GM18502 (cell line): ENCODE measurements at regions not wholly inside any gene's neighbourhood (a gene's known extent, or its start where the extent isn't known, plus 50 kb on each side); places are given as distances from the start of the nearest gene placed in this dataset.

Source experiments
- ATAC-seq: cut with Tn5 transposase; IDR thresholded peaks from one replicate; pipeline ENCODE4 v1.9.1; 2021; ENCODE audit warnings: mild to moderate bottlenecking; ENCODE audit not compliant: unreplicated experiment, poor library complexity

DNA sequence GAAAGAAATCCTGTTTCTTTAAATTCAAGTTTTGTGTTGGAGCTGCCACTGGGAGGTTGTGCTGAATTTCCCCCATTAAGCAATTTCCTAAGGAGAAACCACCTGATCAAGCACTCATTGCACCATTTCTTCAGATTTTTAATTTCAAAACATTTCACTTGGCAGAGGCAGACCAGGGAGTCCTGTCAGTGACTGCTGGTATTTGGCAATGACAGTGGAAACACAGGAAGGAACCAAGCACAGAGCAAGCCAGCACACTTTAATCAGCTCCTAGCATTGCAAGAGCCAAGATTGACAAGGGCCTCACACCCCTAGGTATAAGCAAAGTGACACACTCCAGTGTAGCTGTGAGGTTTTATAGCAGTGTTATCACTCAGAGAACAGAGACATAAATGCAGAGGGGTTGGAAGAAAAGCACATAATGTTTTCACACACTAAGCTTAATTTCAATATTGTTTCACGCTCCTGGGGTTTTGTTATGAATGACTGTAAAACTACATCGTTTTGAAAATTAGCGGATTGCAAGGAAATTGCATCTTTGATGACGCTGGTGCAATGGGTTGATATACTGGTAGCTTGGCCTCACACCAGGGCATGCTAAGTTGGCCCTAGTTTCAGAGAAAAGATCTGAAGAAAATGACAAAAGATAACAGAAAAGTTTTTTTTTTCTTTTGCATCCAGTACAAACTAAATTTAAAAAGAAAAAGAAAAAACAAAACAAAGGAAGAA is 768.4 kb downstream of the TFAP2A start:
- no peak for ATAC-seq

GRCh38 chr6:9638861-9639260 is 776.0 kb downstream of the TFAP2A start:
- ATAC-seq: no peak

DNA sequence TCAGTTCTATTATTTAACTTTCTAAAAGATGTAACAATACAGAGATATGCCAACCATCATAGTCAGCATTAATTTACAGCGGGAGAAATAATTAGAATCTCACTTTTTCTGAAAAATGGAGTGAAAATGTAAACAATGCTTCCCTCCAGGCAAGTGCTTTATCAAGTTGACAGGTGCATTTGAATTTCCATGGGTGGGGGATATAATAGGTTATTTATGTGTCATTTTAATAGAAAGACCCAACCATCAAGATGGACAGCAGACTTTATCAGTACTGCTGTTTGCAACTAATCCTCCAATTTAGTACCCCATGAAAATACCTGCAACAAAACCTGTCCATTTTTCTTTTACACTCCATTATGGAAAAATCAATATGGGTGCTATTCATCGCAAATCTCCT is 780.1 kb downstream of the TFAP2A start:
- no peak for ATAC-seq

DNA sequence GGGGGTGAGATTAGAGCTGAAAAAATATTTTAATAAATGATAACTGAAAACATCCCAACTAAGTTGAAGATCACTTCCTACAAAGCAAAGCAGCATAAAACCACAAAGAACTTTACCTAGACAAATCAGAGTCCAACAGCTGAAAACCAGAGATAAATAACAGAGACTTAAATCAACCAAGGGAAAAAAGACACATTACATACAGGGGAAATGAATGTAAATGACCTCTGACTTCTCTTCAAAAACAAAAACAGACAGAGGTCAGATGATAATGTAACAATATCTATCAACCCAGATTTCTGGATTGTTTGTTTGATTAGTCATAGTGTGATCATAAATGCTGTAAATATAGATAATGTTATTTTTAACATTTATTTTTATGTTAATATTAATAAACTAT is 782.8 kb downstream of the TFAP2A start:
- no peak for ATAC-seq

GRCh38 chr6:9628819-9629218 is 786.1 kb downstream of the TFAP2A start:
- ATAC-seq: no peak

DNA sequence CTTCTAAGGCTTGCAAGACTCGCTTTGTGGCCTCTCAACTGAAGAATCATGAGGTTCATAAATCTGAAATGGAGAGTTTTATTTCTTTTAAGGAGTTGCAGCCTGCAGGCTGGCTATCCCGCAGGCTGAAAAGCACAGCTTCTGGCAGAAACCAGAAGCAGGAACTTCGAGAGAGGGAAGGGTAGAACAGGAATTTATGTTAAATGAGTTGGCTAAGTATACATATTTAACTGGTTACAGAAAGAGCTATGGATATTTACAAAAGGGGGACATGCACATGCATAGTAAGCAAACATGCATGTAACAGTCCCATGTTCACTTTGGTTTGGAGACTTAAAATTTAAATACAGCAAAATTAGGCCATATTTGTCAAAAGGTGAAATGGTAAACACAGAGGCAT is 787.0 kb downstream of the TFAP2A start:
- ATAC-seq: no peak

- no peak for ATAC-seq
These were observed 790.9 kb downstream of the TFAP2A start for GRCh38 chr6:9623985-9624384.

DNA sequence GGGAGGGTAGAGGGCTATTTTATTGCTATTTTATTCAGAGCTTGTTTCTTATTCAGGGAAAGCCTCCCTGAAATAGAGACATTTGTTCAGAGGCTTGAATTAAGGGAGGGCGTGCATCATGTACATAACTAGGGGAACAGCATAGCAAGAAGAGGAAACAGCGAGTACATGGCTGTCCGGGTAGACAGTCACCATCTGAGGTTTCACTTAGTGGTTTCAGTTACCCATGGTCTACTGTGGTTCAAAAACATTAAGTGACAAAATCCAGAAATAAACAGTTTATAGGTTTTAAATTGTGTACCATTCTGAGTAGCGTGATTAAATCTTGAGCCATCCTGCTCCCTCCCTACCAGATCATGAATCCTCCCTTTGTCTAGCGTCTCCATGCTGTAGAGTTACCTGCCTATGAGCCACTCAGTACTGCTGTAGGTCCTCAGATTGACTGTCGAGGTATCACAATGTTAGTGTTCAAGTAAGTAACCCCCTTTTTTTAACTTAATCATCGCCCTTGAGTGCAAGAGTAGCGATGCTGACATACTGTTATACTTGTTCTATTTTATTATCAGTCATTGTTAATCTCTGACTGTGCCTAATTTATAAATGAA is 791.5 kb downstream of the TFAP2A start:
- ATAC-seq: no peak

- ATAC-seq: no peak
These were observed 793.6 kb downstream of the TFAP2A start for GRCh38 chr6:9621276-9621675.

DNA sequence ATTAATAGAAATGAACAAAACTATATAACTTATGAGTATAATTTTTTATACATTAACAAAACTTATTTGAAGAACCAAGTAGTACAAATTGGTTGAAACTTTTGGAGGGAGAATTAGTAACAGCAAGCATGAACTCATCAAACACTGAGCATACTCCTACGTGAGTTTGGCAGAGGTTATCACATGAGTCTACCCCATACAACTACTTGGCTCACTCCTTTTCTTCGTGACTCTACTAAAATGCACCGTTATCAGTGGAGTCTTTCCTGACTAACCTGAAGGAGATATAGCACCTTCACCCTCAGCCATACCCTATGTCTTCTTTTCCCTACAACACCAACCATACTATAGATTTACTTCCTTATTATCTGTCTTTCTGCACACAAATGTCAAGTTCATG is 794.2 kb downstream of the TFAP2A start:
- ATAC-seq: no peak

GRCh38 chr6:9620263-9620662 is 794.6 kb downstream of the TFAP2A start:
- no peak for ATAC-seq

DNA sequence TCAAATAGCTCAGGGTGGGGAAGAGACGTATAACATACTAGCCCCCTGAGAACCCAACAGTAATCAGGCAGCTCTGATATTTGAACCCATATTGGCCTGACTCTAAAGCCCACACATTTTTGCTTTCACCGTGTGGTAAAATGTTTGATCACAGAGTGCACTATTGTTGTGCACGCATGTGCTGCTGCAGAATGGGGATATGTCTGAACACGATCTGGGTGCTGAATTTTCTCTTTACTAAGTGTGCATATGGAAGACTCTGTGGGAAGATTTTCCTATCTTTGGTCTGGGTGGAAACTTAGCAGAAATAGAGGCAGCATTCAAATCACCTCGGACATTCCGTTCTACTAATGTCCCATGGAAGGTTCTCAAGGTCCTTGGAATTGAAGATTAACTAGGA is 800.1 kb downstream of the TFAP2A start:
- no peak for ATAC-seq

DNA sequence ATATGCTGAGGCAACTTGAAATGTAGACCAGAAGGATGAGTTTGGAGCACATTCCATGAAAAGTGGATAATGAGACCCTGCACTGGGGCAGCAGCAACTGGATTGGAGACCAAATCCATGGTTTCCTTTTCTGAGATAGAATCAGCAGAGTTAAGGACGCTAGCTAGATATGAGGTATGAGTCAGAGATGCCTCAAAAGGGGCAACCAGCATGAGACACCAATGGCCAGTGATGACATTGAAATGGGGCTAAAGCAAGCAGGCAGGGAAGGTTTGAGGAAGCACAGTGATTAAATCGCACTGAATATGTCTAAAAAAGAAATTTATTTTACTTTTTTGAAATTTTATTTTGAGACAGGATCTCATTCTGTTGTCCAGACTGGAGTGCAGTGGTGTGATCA is 802.4 kb downstream of the TFAP2A start:
- no peak for ATAC-seq

GRCh38 chr6:9610620-9611415 is 804.1 kb downstream of the TFAP2A start:
- no peak for ATAC-seq

DNA sequence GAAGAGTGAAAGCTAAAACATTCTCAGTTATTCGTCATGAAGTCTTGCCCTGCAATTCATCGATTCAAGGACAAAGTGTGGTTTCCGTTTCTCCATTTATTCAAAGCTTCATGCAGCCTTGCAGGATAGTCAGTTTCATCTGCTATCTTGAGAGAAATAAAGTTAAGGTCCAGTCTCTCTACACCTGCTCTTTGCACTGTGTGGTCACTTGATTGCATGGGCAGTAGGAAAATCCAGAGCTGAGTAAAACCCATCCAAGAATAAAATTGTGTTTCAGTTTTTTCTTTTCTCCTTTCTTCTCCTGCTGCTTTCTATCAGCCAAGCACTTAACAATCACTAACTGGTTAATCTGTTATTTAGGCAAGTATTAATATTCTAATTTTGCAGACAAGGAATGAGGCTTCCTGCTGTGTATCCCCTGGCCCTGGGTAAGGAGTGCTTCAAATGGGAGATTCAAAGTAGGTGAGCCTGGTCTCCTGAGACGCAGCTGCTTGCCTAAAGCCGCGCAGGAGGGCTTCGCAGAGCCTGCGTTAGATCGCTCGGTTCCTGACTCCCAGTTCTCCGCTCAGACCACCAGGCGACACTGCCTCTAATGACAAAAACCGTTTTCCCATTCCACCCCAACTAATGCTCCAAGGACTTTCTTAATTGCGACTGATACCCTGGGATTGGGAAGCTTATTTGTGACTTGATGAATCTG is 808.3 kb downstream of the TFAP2A start:
- ATAC-seq: no peak

DNA sequence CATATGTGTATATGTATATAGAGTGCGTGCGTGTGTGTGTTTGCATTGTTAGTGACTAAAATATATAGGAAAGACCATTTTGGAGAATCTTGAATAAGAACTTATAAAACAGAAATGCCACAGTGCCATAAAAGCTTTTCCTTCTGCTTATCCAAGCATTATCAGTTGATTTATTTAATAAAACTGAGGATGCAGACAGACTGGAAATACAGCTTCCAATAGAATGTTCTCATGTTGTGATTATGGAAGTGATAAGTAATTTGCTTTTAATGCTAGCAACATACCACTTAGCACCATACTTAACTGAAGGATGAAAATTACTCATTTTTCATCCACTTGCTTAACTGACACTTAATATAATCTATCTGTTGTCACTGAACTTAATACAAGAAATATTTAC is 820.1 kb downstream of the TFAP2A start:
- no peak for ATAC-seq

DNA sequence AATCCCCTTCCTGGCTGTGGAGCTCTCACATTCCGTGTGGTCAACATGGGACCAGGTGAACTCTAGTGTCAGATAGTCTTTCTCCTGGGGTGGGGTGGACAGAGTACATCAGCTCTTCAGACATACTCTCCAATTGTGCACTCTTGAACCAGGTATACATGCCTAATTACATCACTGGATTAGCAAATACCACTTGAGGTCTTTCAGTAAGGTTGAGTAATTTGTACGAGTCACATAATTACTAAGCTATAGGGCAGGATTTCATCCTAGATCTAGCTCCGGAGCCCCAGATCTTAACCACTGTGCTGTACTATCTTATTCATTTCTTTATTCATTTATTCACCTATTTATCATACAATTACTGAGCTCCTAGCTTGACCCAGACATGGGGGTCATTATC is 821.3 kb downstream of the TFAP2A start:
- no peak for ATAC-seq

DNA sequence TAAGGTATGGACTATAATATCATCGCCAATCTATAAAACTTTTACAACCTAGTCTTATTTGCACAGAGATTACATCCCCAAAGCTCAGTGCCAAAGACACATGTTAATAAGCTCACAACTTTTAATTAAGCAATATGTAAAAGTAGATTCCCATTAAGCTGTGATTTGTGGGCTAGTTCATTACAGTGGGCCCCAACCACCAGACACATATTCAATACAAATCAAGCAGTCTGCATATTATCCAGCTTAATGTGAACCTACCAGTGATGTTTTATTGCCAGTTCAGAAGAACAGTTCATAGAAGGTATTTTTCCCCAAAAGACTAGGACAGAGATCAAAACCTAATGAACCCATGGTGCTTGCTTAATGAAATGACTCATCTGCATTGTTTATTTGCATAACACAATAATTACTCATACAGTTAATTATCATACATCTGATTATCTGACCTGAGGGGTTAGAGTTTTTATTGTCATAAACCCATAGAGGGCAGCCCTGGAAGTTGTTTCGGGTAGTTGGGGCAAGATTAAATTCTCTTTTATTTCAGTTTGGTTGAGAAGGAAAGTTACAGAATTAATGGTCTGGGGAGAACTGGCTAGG is 831.0 kb downstream of the TFAP2A start:
- ATAC-seq: no peak

GRCh38 chr6:9581155-9581554 is 833.7 kb downstream of the TFAP2A start:
- ATAC-seq: no peak

DNA sequence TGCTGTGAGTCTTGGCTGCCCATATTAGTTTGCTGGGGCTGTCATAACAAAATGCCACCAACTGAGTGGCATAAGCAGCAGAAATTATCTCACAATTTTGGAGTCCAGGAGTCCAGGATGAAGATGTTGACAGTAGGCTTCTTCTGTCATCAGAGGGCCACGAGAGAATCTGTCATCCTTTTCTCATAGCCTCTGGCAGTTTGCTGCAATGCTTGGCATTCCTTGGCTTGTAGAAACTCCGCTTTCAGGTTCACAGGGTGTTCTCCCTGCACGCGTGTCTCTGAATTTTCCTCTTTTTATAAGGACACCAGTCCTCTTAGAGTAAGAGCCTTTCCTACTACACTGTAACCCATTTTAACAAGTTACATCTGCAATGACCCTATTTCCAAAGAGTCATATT is 838.4 kb downstream of the TFAP2A start:
- ATAC-seq: no peak

DNA sequence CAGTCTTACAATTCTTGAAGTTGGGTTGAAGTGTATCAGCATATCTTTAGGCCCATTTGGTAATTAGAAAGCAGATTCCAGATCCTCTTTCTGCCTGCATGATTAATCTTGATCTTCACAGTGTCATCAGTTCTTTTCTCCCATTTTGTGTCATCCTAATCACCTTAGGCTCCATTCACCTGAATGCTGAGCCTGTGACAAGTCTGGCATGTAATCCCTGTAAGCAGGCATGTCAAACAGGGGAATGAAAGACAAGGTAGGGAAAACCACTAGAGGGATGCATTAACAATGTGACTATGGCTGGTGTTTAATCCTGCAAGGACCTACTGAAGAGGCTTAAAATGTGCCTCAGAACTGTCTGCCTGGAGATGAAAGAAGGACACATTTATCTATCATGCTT is 848.8 kb downstream of the TFAP2A start:
- ATAC-seq: no peak
